ENCODE measurements at regions not wholly inside any gene's neighbourhood (a gene's known extent, or its start where the extent isn't known, plus 50 kb on each side); places are given as distances from the start of the nearest gene placed in this dataset.
A peak's percentile ranks its signal among the peaks of the same experiment; 100 is the strongest.

DNA sequence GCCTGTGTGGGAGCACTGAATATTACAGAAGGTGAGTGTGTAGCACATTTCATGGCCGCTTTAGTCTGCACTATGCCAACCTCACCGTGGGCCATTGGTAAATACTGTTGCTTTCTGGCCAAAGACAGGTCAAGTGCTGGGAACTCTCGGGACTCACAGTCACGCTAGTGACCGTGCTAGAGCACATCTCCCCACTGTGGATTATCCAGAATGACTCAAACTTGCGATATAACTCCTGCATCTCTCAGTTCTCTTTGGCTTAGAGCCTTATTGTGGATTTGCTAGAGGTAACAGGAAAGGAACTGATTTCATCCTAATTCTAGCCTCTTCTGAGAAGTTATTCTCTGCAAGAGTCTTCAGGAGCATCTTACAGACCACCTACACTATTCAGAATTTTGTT, 86.5 kb downstream of the DAD1 start:
- H3K4me3 ChIP-seq (replicated peaks in 1 of 3; ENCODE audit: insufficient read depth in 1 of 3, low read depth in 2 of 3, low read length in 3 of 3): no peak overlapping the region
- POLR2A ChIA-PET: no interaction called here
- no peaks in the 10 kb centered on the region for H3K36me3 ChIP-seq (replicated peaks in 1 of 2; ENCODE audit: control insufficient read depth in 1 of 2, insufficient read depth in 2 of 2, low read length in 2 of 2)
- TF ChIP-seq KAT2B (IDR thresholded peaks at IDR 0.05; ENCODE audit: borderline replicate concordance, low read depth, low read length): 0 out of 2 replicates have a peak, but pooled peaks have one; percentile 3
- no peak for TF ChIP-seq ZZZ3 (CRISPR knock-in tag; IDR thresholded peaks at IDR 0.05; ENCODE audit: borderline replicate concordance)
- ATAC-seq (no peak), FAIRE-seq (no peak), DNase-seq (ENCODE audit: low spot score) (no peak)
- no peaks in the 10 kb centered on the region for H3K4me1 ChIP-seq (ENCODE audit: insufficient read depth, low read length)
- WGBS (ENCODE audit: low lambda C conversion rate): 11% methylated on average over 6 of the region's 6 CpGs
- H3K27ac ChIP-seq (ENCODE audit: extremely low read length, insufficient read depth, low read length): no peak overlapping the region
- H4K20me1 ChIP-seq (ENCODE audit: insufficient read depth, low read length): no peaks in the 10 kb centered on the region
- in situ Hi-C loops (cut with HindIII; ENCODE audit: extremely low pct_ligation_motif_present, low pct_unique_long_range_greater_than_20kb) (no loop called here), intact Hi-C loops (cut with micrococcal nuclease; ENCODE audit: unreplicated experiment) (no loop called here)
- CTCF ChIA-PET (ENCODE audit: low intra/inter-chr PET ratio, low total read pairs): no interaction called here
- no peak overlapping the region for H3K9ac ChIP-seq (ENCODE audit: insufficient read depth, low read depth, low read length)
- no TSS peak for BruUV-seq (replicated peaks)
- no peak overlapping the region for H3K4me2 ChIP-seq (ENCODE audit: low read depth, low read length)
- H3K27me3 ChIP-seq (ENCODE audit: control insufficient read depth in 1 of 2, insufficient read depth in 2 of 2, low read length in 2 of 2): peaks cover 2 to 30% of the 10 kb centered on the region in 2 experiments; a peak in 3 of 5 replicates
- H3K9me3 ChIP-seq (ENCODE audit: low read length): no peaks in the 10 kb centered on the region
- H3K79me2 ChIP-seq (ENCODE audit: insufficient read depth, low read length): no peaks in the 10 kb centered on the region
- H2AFZ ChIP-seq (ENCODE audit: low read length): no peak overlapping the region

DNA sequence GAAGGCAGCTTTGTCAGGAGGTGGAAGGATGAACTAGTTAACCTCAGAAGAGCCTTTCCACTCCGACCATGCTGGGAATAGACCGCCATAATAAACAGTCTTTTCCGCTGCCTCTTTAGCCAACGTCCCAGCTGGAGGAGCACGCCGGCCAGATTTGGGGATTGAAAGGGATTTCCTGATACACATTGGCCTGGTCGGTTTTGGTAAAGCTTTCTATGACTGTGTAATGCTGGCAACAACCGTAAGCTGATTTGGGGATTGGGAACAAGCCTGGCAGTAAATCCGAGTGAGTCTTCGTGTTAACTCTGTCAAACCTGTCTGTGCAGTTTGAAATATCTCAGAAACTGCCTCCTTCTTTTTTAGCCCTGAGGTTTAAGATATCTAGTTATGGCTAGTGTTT, 87.0 kb downstream of the DAD1 start:
- in situ Hi-C loops (cut with HindIII; ENCODE audit: extremely low pct_ligation_motif_present, low pct_unique_long_range_greater_than_20kb): no loop called here
- H3K9ac ChIP-seq (ENCODE audit: insufficient read depth, low read depth, low read length): no peak overlapping the region
- 30% methylated on average over 10 of the region's 10 CpGs for WGBS (ENCODE audit: low lambda C conversion rate)
- intact Hi-C loops (cut with micrococcal nuclease; ENCODE audit: unreplicated experiment): no loop called here
- H3K4me2 ChIP-seq (ENCODE audit: low read depth, low read length): no peak overlapping the region
- no peak overlapping the region for H3K4me3 ChIP-seq (replicated peaks in 1 of 3; ENCODE audit: insufficient read depth in 1 of 3, low read depth in 2 of 3, low read length in 3 of 3)
- H4K20me1 ChIP-seq (ENCODE audit: insufficient read depth, low read length): no peaks in the 10 kb centered on the region
- CTCF ChIA-PET (ENCODE audit: low intra/inter-chr PET ratio, low total read pairs): no interaction called here
- no peak for DNase-seq (ENCODE audit: low spot score)
- H3K4me1 ChIP-seq (ENCODE audit: insufficient read depth, low read length): no peaks in the 10 kb centered on the region
- POLR2A ChIA-PET: no interaction called here
- H3K36me3 ChIP-seq (replicated peaks in 1 of 2; ENCODE audit: control insufficient read depth in 1 of 2, insufficient read depth in 2 of 2, low read length in 2 of 2): no peaks in the 10 kb centered on the region
- H3K27me3 ChIP-seq (ENCODE audit: control insufficient read depth in 1 of 2, insufficient read depth in 2 of 2, low read length in 2 of 2): peaks cover 2 to 30% of the 10 kb centered on the region in 2 experiments; a peak in 3 of 5 replicates
- TF ChIP-seq, protein P1, sequence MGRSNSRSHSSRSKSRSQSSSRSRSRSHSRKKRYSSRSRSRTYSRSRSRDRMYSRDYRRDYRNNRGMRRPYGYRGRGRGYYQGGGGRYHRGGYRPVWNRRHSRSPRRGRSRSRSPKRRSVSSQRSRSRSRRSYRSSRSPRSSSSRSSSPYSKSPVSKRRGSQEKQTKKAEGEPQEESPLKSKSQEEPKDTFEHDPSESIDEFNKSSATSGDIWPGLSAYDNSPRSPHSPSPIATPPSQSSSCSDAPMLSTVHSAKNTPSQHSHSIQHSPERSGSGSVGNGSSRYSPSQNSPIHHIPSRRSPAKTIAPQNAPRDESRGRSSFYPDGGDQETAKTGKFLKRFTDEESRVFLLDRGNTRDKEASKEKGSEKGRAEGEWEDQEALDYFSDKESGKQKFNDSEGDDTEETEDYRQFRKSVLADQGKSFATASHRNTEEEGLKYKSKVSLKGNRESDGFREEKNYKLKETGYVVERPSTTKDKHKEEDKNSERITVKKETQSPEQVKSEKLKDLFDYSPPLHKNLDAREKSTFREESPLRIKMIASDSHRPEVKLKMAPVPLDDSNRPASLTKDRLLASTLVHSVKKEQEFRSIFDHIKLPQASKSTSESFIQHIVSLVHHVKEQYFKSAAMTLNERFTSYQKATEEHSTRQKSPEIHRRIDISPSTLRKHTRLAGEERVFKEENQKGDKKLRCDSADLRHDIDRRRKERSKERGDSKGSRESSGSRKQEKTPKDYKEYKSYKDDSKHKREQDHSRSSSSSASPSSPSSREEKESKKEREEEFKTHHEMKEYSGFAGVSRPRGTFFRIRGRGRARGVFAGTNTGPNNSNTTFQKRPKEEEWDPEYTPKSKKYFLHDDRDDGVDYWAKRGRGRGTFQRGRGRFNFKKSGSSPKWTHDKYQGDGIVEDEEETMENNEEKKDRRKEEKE (IDR thresholded peaks at IDR 0.05): no peak
- TF ChIP-seq ZNF260 (CRISPR knock-in tag; IDR thresholded peaks at IDR 0.05; ENCODE audit: borderline replicate concordance, low read depth): no peak
- no peak for TF ChIP-seq JUNB (CRISPR knock-in tag; IDR thresholded peaks at IDR 0.05; ENCODE audit: borderline replicate concordance)
- no peak for TF ChIP-seq KLF16 (CRISPR knock-in tag; IDR thresholded peaks at IDR 0.05)
- no peak for TF ChIP-seq ZNF543 (CRISPR knock-in tag; IDR thresholded peaks at IDR 0.05)
- no peak for TF ChIP-seq PHF5A (CRISPR knock-in tag; IDR thresholded peaks at IDR 0.05; ENCODE audit: low read depth, unreplicated experiment)
- TF ChIP-seq ZNF670 (CRISPR knock-in tag; IDR thresholded peaks at IDR 0.05; ENCODE audit: borderline replicate concordance): no peak
- no peak for TF ChIP-seq ZNF510 (CRISPR knock-in tag; IDR thresholded peaks at IDR 0.05; ENCODE audit: low read depth)
- TF ChIP-seq, protein P2, sequence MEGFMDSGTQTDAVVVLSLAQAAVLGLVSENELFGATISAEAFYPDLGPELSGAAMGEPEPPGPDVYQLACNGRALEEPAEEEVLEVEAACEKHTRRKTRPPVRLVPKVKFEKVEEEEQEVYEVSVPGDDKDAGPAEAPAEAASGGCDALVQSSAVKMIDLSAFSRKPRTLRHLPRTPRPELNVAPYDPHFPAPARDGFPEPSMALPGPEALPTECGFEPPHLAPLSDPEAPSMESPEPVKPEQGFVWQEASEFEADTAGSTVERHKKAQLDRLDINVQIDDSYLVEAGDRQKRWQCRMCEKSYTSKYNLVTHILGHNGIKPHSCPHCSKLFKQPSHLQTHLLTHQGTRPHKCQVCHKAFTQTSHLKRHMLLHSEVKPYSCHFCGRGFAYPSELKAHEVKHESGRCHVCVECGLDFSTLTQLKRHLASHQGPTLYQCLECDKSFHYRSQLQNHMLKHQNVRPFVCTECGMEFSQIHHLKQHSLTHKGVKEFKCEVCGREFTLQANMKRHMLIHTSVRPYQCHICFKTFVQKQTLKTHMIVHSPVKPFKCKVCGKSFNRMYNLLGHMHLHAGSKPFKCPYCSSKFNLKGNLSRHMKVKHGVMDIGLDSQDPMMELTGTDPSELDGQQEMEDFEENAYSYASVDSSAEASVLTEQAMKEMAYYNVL (CRISPR knock-in tag; IDR thresholded peaks at IDR 0.05; ENCODE audit: borderline replicate concordance): no peak
- TF ChIP-seq, protein P3, sequence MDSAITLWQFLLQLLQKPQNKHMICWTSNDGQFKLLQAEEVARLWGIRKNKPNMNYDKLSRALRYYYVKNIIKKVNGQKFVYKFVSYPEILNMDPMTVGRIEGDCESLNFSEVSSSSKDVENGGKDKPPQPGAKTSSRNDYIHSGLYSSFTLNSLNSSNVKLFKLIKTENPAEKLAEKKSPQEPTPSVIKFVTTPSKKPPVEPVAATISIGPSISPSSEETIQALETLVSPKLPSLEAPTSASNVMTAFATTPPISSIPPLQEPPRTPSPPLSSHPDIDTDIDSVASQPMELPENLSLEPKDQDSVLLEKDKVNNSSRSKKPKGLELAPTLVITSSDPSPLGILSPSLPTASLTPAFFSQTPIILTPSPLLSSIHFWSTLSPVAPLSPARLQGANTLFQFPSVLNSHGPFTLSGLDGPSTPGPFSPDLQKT (CRISPR knock-in tag; IDR thresholded peaks at IDR 0.05; ENCODE audit: borderline replicate concordance): no peak
- no peak overlapping the region for H2AFZ ChIP-seq (ENCODE audit: low read length)
- H3K27ac ChIP-seq (ENCODE audit: extremely low read length, insufficient read depth, low read length): no peak overlapping the region
- no peak for FAIRE-seq
- no TSS peak for BruUV-seq (replicated peaks)
- no peaks in the 10 kb centered on the region for H3K79me2 ChIP-seq (ENCODE audit: insufficient read depth, low read length)
- no peak for ATAC-seq
- H3K9me3 ChIP-seq (ENCODE audit: low read length): no peaks in the 10 kb centered on the region

All from HepG2 (cell line).